ENCODE measurements at regions not wholly inside any gene's neighbourhood (a gene's known extent, or its start where the extent isn't known, plus 50 kb on each side); places are given as distances from the start of the nearest gene placed in this dataset.
"Not testable (repeated sequence)": the region's sequence is repeated elsewhere in the genome, so short reads cannot be mapped to it uniquely, and the experiment has no call there.

GRCh38 chr2:67323209-67323991 lies 73.7 kb upstream of the ETAA1 start:
- DNase-seq (ENCODE audit: low read depth) = peak; percentile 69
- no peak for TF ChIP-seq CTCF (IDR thresholded peaks at IDR 0.05; ENCODE audit: insufficient read depth, low read length)
- H3K4me3 ChIP-seq (ENCODE audit: low read depth, low read length) = no peak overlapping the region

GRCh38 chr2:67329513-67329912 lies 67.6 kb upstream of the ETAA1 start:
- no peak overlapping the region for H3K4me3 ChIP-seq (ENCODE audit: low read depth, low read length)
- no peak for TF ChIP-seq CTCF (IDR thresholded peaks at IDR 0.05; ENCODE audit: insufficient read depth, low read length)
- no peak for DNase-seq (ENCODE audit: low read depth)

- no peak overlapping the region for H3K4me3 ChIP-seq (ENCODE audit: low read depth, low read length)
- DNase-seq (ENCODE audit: low read depth) = no peak
- TF ChIP-seq CTCF (IDR thresholded peaks at IDR 0.05; ENCODE audit: insufficient read depth, low read length) = no peak
These were observed 67.2 kb upstream of the ETAA1 start for GRCh38 chr2:67329951-67330350.

- DNase-seq (ENCODE audit: low read depth); H3K4me3 ChIP-seq (ENCODE audit: low read depth, low read length): not testable (repeated sequence)
These were observed 65.6 kb upstream of the ETAA1 start for GRCh38 chr2:67331419-67332086.

- no peak for DNase-seq (ENCODE audit: low read depth)
- H3K4me3 ChIP-seq (ENCODE audit: low read depth, low read length) = no peak overlapping the region
- TF ChIP-seq CTCF (IDR thresholded peaks at IDR 0.05; ENCODE audit: insufficient read depth, low read length) = no peak
These were observed 59.2 kb upstream of the ETAA1 start for GRCh38 chr2:67337903-67338302.

GRCh38 chr2:67338601-67339233 lies 58.4 kb upstream of the ETAA1 start:
- H3K4me3 ChIP-seq (ENCODE audit: low read depth, low read length) = no peak overlapping the region
- no peak for TF ChIP-seq CTCF (IDR thresholded peaks at IDR 0.05; ENCODE audit: insufficient read depth, low read length)
- DNase-seq (ENCODE audit: low read depth) = no peak

GRCh38 chr2:67339234-67339885 lies 57.8 kb upstream of the ETAA1 start:
- no peak for TF ChIP-seq CTCF (IDR thresholded peaks at IDR 0.05; ENCODE audit: insufficient read depth, low read length)

More at GRCh38 chr2:67339234-67339885, 57.8 kb upstream of the ETAA1 start:
- no peak overlapping the region for H3K4me3 ChIP-seq (ENCODE audit: low read depth, low read length)
- DNase-seq (ENCODE audit: low read depth) = no peak
